CD4-positive, alpha-beta T cell (primary cell): ENCODE measurements at regions not wholly inside any gene's neighbourhood (a gene's known extent, or its start where the extent isn't known, plus 50 kb on each side); places are given as distances from the start of the nearest gene placed in this dataset.

Experiments used
- ATAC-seq: fragments of 200-7000 bp; cut with Tn5 transposase; one replicate; pipeline ENCODE4 v1.10.0; 2022; ENCODE audit warnings: mild to moderate bottlenecking; ENCODE audit not compliant: poor library complexity
- CTCF ChIA-PET: fragments of 350-600 bp; sonication (Branson Sonifier 250); formaldehyde crosslinking; loops from one replicate; lab custom pipeline; 2021; ENCODE audit warnings: antibody characterized with exemption, inconsistent platforms; lab: Charles Lee
- POLR2A ChIA-PET: fragments of 350-600 bp; sonication (Branson Sonifier 250); formaldehyde crosslinking; loops from one replicate; lab custom pipeline; 2021; ENCODE audit warnings: antibody characterized with exemption, inconsistent platforms; lab: Charles Lee
- DNase-seq, 14 experiments: peaks; one replicate each; pipeline ENCODE4 v3.0.0-alpha.2; 2013 to 2020; ENCODE audit warnings: mixed read lengths in 2 of 14
- H3K27ac ChIP-seq, 2 donors: one replicate each; pipeline versions ENCODE4 v1.5.1 to v1.7.0; 2013; ENCODE audit warnings: low read length in 2 of 2, low read depth in 1 of 2, mild to moderate bottlenecking in 1 of 2
- H3K27me3 ChIP-seq, 2 experiments: 1 replicate in 1 of 2; 2 replicates in 1 of 2; pipeline versions ENCODE4 v1.6.1 to v1.7.0; 2013; ENCODE audit warnings: low read length in 2 of 2, control low read depth in 1 of 2, mild to moderate bottlenecking in 1 of 2, moderate library complexity in 1 of 2; ENCODE audit not compliant: insufficient read depth in 2 of 2, control insufficient read depth in 1 of 2
- H3K36me3 ChIP-seq: one replicate; pipeline ENCODE4 v1.6.1; 2013; ENCODE audit warnings: low read length, control low read depth; ENCODE audit not compliant: insufficient read depth
- H3K4me1 ChIP-seq: one replicate; pipeline ENCODE4 v1.6.1; 2013; ENCODE audit warnings: low read length, control low read depth; ENCODE audit not compliant: insufficient read depth
- H3K4me3 ChIP-seq: one replicate; pipeline ENCODE4 v1.5.1; 2013; ENCODE audit warnings: mild to moderate bottlenecking, low read length, moderate library complexity
- H3K9me3 ChIP-seq, 2 experiments: 1 replicate in 1 of 2; 2 replicates in 1 of 2; pipeline versions ENCODE4 v1.6.1 to v1.7.0; 2013; ENCODE audit warnings: low read length in 2 of 2, mild to moderate bottlenecking in 2 of 2, control low read depth in 1 of 2, moderate library complexity in 1 of 2; ENCODE audit not compliant: control insufficient read depth in 1 of 2, insufficient read depth in 1 of 2
- H3K27ac Mint-ChIP-seq: one replicate; pipeline ENCODE4 v1.8.0; 2020; ENCODE audit warnings: mixed read lengths
- H3K27me3 Mint-ChIP-seq: one replicate; pipeline ENCODE4 v1.8.0; 2021; ENCODE audit warnings: mixed read lengths
- H3K36me3 Mint-ChIP-seq: one replicate; pipeline ENCODE4 v1.8.0; 2021; ENCODE audit warnings: low read depth, mixed read lengths
- H3K4me1 Mint-ChIP-seq: one replicate; pipeline ENCODE4 v1.8.0; 2021; ENCODE audit warnings: low read depth, mixed read lengths
- H3K4me3 Mint-ChIP-seq: one replicate; pipeline ENCODE4 v1.8.0; 2020; ENCODE audit warnings: mild to moderate bottlenecking, mixed read lengths
- H3K9me3 Mint-ChIP-seq: one replicate; pipeline ENCODE4 v1.8.0; 2020; ENCODE audit warnings: mixed read lengths
- CTCF ChIP-seq: fragments of 200-600 bp; IDR thresholded peaks from one replicate; pipeline ENCODE4 v1.8.0; 2022; ENCODE audit warnings: antibody characterized with exemption, mild to moderate bottlenecking
- intact Hi-C, 2 experiments: fragments of 100-400 bp; cut with DNase I in 1 of 2; cut with micrococcal nuclease in 1 of 2; formaldehyde crosslinking; loops; one replicate each; pipeline versions ENCODE4 v1.15.1 to v1.9.0; 2023 to 2025; cut with DNase I, micrococcal nuclease

- Mint-ChIP-seq H3K4me1 (no peaks in the 10 kb centered on the region), H3K4me3 (no peak overlapping the region), H3K27me3 (no peaks in the 10 kb centered on the region), H3K27ac (no peak overlapping the region), H3K36me3 (no peaks in the 10 kb centered on the region), H3K9me3 (peaks cover 3% of the 10 kb centered on the region)
- intact Hi-C loops = no loop called here
- no peak overlapping the region for H3K4me3 ChIP-seq
- H3K4me1 ChIP-seq = no peaks in the 10 kb centered on the region
- no peaks in the 10 kb centered on the region for H3K27me3 ChIP-seq
- peaks cover 3 to 19% of the 10 kb centered on the region in 2 experiments for H3K9me3 ChIP-seq
- CTCF ChIA-PET = no interaction called here
- ATAC-seq = no peak
- POLR2A ChIA-PET = no interaction called here
- no peak for TF ChIP-seq CTCF
- H3K27ac ChIP-seq = no peak overlapping the region
- no peak for DNase-seq
- no peaks in the 10 kb centered on the region for H3K36me3 ChIP-seq
Observed at GRCh38 chr10:111709603-111710002, 474.0 kb downstream of the GPAM start.

GRCh38 chr10:111716032-111716431 lies 467.5 kb downstream of the GPAM start:
- H3K4me1 Mint-ChIP-seq = no peaks in the 10 kb centered on the region

GRCh38 chr10:111724121-111724520 lies 459.4 kb downstream of the GPAM start:
- no peak for TF ChIP-seq CTCF
- no peak overlapping the region for H3K27ac Mint-ChIP-seq
- H3K27me3 Mint-ChIP-seq = no peaks in the 10 kb centered on the region
- no peak overlapping the region for H3K4me3 Mint-ChIP-seq
- intact Hi-C loops = no loop called here
- no peaks in the 10 kb centered on the region for H3K9me3 Mint-ChIP-seq
- DNase-seq = no peak
- ChIA-PET POLR2A (no interaction called here), CTCF (no interaction called here)
- ATAC-seq = no peak
- H3K4me1 Mint-ChIP-seq = no peaks in the 10 kb centered on the region
- H3K27me3 ChIP-seq = no peaks in the 10 kb centered on the region
- H3K4me3 ChIP-seq = no peak overlapping the region
- no peaks in the 10 kb centered on the region for H3K36me3 Mint-ChIP-seq
- H3K9me3 ChIP-seq = peaks cover 0 to 3% of the 10 kb centered on the region in 2 experiments
- no peak overlapping the region for H3K27ac ChIP-seq
- no peaks in the 10 kb centered on the region for H3K4me1 ChIP-seq
- no peaks in the 10 kb centered on the region for H3K36me3 ChIP-seq

More at GRCh38 chr10:111716032-111716431, 467.5 kb downstream of the GPAM start:
- CTCF ChIA-PET = no interaction called here
- no peaks in the 10 kb centered on the region for H3K36me3 ChIP-seq
- no peak overlapping the region for H3K27ac ChIP-seq
- Mint-ChIP-seq H3K27me3 (no peaks in the 10 kb centered on the region), H3K27ac (no peak overlapping the region), H3K4me3 (no peak overlapping the region), H3K9me3 (peaks cover 14% of the 10 kb centered on the region), H3K36me3 (no peaks in the 10 kb centered on the region)
- POLR2A ChIA-PET = no interaction called here
- intact Hi-C loops = no loop called here
- DNase-seq = no peak
- no peak for TF ChIP-seq CTCF
- H3K4me3 ChIP-seq = no peak overlapping the region
- H3K9me3 ChIP-seq = peaks cover 21 to 25% of the 10 kb centered on the region in 2 experiments
- ATAC-seq = no peak
- H3K4me1 ChIP-seq = no peaks in the 10 kb centered on the region
- no peaks in the 10 kb centered on the region for H3K27me3 ChIP-seq
